ENCODE measurements at regions not wholly inside any gene's neighbourhood (a gene's known extent, or its start where the extent isn't known, plus 50 kb on each side); places are given as distances from the start of the nearest gene placed in this dataset.

DNA sequence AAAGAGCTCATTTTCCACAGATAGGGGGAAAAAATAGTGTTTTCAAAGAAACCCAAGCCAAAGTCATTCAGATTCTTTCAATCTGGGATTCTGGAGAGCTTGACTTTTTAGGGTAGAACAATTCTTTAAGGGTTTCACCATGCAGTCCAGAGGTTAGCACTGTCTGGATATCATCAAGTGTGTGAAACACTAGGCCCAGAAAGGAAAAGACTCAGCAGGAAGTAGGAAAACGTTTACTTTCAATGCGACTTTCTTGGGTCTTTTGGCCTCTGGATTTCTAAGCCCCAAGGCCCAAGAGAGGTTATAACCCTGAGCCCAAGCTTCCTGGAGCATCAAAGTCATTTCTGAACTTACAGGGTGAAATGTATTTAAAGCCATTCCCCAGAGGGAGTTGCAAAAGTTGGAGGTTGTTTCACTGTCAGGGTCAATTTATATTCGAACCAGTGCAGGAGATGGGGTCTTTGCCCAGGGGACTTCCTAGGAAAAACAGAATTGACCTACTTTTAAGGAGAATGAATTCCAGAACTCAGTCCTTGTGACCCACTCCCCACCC is 158.0 kb downstream of the C7orf25 start:
- Histone ChIP-seq H3K36me3 (ENCODE audit: insufficient read depth, low read length) (no peaks in the 10 kb centered on the region), H4K20me1 (ENCODE audit: insufficient read depth) (no peaks in the 10 kb centered on the region), H3K4me3 (ENCODE audit: low read length) (no peak overlapping the region), H3K79me2 (replicated peaks; ENCODE audit: insufficient read depth, low read length) (no peaks in the 10 kb centered on the region), H3F3A (ENCODE audit: insufficient read depth, low read length, poor library complexity, severe bottlenecking) (no peaks in the 10 kb centered on the region), H3K4me2 (ENCODE audit: low read length) (no peak overlapping the region), H3K27me3 (ENCODE audit: insufficient read depth, low read depth, low read length) (no peaks in the 10 kb centered on the region), H3K27ac (ENCODE audit: low read length) (no peak overlapping the region), H3K9me2 (ENCODE audit: insufficient read depth, low read length) (no peaks in the 10 kb centered on the region), H2AFZ (ENCODE audit: low read depth, low read length) (no peak overlapping the region), H3K9ac (ENCODE audit: low read length) (no peak overlapping the region), H3K9me3 (ENCODE audit: low read length) (no peaks in the 10 kb centered on the region)
- TF ChIP-seq, protein P1, sequence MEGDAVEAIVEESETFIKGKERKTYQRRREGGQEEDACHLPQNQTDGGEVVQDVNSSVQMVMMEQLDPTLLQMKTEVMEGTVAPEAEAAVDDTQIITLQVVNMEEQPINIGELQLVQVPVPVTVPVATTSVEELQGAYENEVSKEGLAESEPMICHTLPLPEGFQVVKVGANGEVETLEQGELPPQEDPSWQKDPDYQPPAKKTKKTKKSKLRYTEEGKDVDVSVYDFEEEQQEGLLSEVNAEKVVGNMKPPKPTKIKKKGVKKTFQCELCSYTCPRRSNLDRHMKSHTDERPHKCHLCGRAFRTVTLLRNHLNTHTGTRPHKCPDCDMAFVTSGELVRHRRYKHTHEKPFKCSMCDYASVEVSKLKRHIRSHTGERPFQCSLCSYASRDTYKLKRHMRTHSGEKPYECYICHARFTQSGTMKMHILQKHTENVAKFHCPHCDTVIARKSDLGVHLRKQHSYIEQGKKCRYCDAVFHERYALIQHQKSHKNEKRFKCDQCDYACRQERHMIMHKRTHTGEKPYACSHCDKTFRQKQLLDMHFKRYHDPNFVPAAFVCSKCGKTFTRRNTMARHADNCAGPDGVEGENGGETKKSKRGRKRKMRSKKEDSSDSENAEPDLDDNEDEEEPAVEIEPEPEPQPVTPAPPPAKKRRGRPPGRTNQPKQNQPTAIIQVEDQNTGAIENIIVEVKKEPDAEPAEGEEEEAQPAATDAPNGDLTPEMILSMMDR (IDR thresholded peaks at IDR 0.05; ENCODE audit: poor library complexity, severe bottlenecking) = no peak

DNA sequence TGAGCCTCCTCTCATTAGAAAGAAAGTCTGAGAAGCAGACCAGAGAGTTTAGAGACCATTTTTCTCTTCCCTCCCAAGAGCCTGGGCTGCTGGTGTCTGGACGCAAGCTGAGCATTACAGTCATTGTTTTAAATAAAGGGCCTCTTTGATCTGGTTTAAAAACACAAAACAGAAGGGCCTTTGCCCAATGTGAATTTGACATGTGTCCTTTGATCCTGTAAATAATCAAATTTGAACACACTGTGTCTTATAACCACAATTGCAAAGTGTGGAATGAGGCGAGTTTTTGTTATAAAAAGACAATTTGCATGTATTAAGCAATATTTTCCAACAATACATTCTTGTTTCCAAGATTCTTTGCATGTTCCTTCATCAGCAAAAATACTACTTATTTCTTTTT is 158.5 kb downstream of the C7orf25 start:
- TF ChIP-seq, protein P2, sequence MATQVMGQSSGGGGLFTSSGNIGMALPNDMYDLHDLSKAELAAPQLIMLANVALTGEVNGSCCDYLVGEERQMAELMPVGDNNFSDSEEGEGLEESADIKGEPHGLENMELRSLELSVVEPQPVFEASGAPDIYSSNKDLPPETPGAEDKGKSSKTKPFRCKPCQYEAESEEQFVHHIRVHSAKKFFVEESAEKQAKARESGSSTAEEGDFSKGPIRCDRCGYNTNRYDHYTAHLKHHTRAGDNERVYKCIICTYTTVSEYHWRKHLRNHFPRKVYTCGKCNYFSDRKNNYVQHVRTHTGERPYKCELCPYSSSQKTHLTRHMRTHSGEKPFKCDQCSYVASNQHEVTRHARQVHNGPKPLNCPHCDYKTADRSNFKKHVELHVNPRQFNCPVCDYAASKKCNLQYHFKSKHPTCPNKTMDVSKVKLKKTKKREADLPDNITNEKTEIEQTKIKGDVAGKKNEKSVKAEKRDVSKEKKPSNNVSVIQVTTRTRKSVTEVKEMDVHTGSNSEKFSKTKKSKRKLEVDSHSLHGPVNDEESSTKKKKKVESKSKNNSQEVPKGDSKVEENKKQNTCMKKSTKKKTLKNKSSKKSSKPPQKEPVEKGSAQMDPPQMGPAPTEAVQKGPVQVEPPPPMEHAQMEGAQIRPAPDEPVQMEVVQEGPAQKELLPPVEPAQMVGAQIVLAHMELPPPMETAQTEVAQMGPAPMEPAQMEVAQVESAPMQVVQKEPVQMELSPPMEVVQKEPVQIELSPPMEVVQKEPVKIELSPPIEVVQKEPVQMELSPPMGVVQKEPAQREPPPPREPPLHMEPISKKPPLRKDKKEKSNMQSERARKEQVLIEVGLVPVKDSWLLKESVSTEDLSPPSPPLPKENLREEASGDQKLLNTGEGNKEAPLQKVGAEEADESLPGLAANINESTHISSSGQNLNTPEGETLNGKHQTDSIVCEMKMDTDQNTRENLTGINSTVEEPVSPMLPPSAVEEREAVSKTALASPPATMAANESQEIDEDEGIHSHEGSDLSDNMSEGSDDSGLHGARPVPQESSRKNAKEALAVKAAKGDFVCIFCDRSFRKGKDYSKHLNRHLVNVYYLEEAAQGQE (IDR thresholded peaks at IDR 0.05; ENCODE audit: borderline replicate concordance) = no peak
- TF ChIP-seq MXI1 (conservative IDR thresholded peaks at IDR 0.05; ENCODE audit: poor library complexity, severe bottlenecking) = no peak
- H3K79me2 ChIP-seq (replicated peaks; ENCODE audit: insufficient read depth, low read length) = no peaks in the 10 kb centered on the region
- no peak overlapping the region for H2AFZ ChIP-seq (ENCODE audit: low read depth, low read length)
- no peak overlapping the region for H3K4me2 ChIP-seq (ENCODE audit: low read length)
- no peaks in the 10 kb centered on the region for H4K20me1 ChIP-seq (ENCODE audit: insufficient read depth)
- no peaks in the 10 kb centered on the region for H3F3A ChIP-seq (ENCODE audit: insufficient read depth, low read length, poor library complexity, severe bottlenecking)
- no peaks in the 10 kb centered on the region for H3K27me3 ChIP-seq (ENCODE audit: insufficient read depth, low read depth, low read length)
- H3K9me2 ChIP-seq (ENCODE audit: insufficient read depth, low read length) = no peaks in the 10 kb centered on the region
- no peak overlapping the region for H3K27ac ChIP-seq (ENCODE audit: low read length)
- no peaks in the 10 kb centered on the region for H3K36me3 ChIP-seq (ENCODE audit: insufficient read depth, low read length)
- H3K4me3 ChIP-seq (ENCODE audit: low read length) = no peak overlapping the region
- no peak overlapping the region for H3K9ac ChIP-seq (ENCODE audit: low read length)
- no peaks in the 10 kb centered on the region for H3K9me3 ChIP-seq (ENCODE audit: low read length)

DNA sequence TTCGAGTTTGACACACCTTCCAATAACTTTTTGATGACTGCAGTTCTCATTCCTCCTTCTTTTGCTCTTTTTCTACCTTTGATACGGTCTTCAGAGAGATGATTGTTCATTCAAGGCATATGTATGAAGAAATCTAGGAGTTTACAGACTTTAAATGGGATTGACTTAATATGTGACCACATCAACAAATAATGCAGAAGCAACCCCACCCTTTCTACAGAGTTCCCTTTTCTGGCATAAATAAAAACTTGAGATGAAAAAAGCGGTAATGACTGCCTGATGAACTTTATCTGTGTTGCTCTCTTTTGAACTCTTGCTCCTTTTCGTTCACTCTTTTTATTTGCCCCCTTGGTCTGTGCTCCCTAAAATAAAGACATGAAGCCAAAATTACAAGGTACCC is 161.7 kb downstream of the C7orf25 start:
- Histone ChIP-seq H4K20me1 (ENCODE audit: insufficient read depth) (no peaks in the 10 kb centered on the region), H3F3A (ENCODE audit: insufficient read depth, low read length, poor library complexity, severe bottlenecking) (no peaks in the 10 kb centered on the region), H3K9me2 (ENCODE audit: insufficient read depth, low read length) (no peaks in the 10 kb centered on the region), H3K9ac (ENCODE audit: low read length) (no peak overlapping the region), H3K4me2 (ENCODE audit: low read length) (no peak overlapping the region), H3K9me3 (ENCODE audit: low read length) (no peaks in the 10 kb centered on the region), H3K79me2 (replicated peaks; ENCODE audit: insufficient read depth, low read length) (no peaks in the 10 kb centered on the region), H2AFZ (ENCODE audit: low read depth, low read length) (no peak overlapping the region), H3K4me3 (ENCODE audit: low read length) (no peak overlapping the region), H3K27ac (ENCODE audit: low read length) (no peak overlapping the region), H3K27me3 (ENCODE audit: insufficient read depth, low read depth, low read length) (no peaks in the 10 kb centered on the region), H3K36me3 (ENCODE audit: insufficient read depth, low read length) (no peaks in the 10 kb centered on the region)
- TF ChIP-seq, protein P2 (IDR thresholded peaks at IDR 0.05; ENCODE audit: borderline replicate concordance) = no peak
- TF ChIP-seq RAD21 (conservative IDR thresholded peaks at IDR 0.05) (no peak), POLR2AphosphoS5 (IDR thresholded peaks at IDR 0.05) (no peak), EP300 (conservative IDR thresholded peaks at IDR 0.05; ENCODE audit: poor library complexity, severe bottlenecking) (no peak), TAF1 (IDR thresholded peaks at IDR 0.05; ENCODE audit: low read depth) (no peak), EZH2 (IDR thresholded peaks at IDR 0.05; ENCODE audit: borderline replicate concordance, insufficient read depth, low read length, poor library complexity, severe bottlenecking) (no peak), SMC3 (conservative IDR thresholded peaks at IDR 0.05; ENCODE audit: poor library complexity) (no peak), MXI1 (conservative IDR thresholded peaks at IDR 0.05; ENCODE audit: poor library complexity, severe bottlenecking) (no peak)
- TF ChIP-seq, protein P1 (IDR thresholded peaks at IDR 0.05; ENCODE audit: poor library complexity, severe bottlenecking) = no peak

All from neural cell (in vitro differentiated cells).